PC-3 (cell line): ENCODE measurements at regions not wholly inside any gene's neighbourhood (a gene's known extent, or its start where the extent isn't known, plus 50 kb on each side); places are given as distances from the start of the nearest gene placed in this dataset.

ENCODE experiments used
- CTCF ChIP-seq: fragments of 300-600 bp; sonication (generic); conservative IDR thresholded peaks from 2 replicates; pipeline ENCODE4 v1.5.1; 2017; ENCODE audit warnings: antibody characterized with exemption, low read depth, mild to moderate bottlenecking, low read length
- EZH2 ChIP-seq: fragments of 300-600 bp; sonication (generic); IDR thresholded peaks from one replicate; pipeline ENCODE4 v1.6.1; 2017; ENCODE audit warnings: antibody characterized with exemption, mild to moderate bottlenecking, low read length; ENCODE audit not compliant: unreplicated experiment
- EZH2phosphoT487 ChIP-seq: fragments of 300-600 bp; sonication (generic); IDR thresholded peaks from 2 replicates; pipeline ENCODE4 v1.6.1; 2018; ENCODE audit warnings: mild to moderate bottlenecking, antibody characterized with exemption, low read length, borderline replicate concordance

GRCh38 chr14:54186821-54187763 lies 209.7 kb upstream of the CDKN3 start:
- TF ChIP-seq EZH2 (no peak), CTCF (no peak), EZH2phosphoT487 (no peak)
